ENCODE measurements at regions not wholly inside any gene's neighbourhood (a gene's known extent, or its start where the extent isn't known, plus 50 kb on each side); places are given as distances from the start of the nearest gene placed in this dataset.
A peak's percentile ranks its signal among the peaks of the same experiment; 100 is the strongest.

DNA sequence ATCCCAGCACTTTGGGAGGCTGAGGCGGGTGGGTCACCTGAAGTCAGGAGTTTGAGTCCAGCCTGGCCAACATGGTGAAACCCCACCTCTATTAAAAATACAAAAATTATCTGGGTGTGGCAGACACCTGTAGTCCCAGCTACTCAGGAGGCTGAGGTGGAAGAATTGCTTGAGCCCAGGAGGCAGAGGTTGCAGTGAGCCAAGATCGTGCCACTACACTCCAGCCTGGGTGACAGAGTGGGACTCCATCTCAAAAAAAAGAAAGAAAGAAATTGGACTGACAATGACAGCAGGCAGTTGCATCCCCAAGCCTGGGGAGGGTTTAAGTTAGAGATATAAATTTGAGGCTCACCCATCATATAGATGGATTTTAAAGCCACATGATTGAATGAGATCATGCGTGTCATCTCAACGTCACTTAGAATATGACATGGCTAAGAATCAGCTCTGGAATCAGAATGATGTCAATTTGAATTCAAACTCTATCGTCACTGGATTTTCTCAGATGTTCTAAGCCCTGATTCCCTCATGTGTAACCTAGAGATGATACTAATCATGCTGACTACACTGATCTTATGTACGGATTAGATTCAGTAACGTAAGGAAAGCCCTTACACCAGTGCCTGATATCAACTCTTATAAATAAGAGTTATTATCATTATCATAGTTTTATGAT is 534.0 kb upstream of the JARID2 start:
- no peak for DNase-seq (ENCODE audit: low read depth)
- H3K4me3 ChIP-seq (ENCODE audit: control insufficient read depth, low read depth, low read length) = no peak overlapping the region
- TF ChIP-seq, protein P1, sequence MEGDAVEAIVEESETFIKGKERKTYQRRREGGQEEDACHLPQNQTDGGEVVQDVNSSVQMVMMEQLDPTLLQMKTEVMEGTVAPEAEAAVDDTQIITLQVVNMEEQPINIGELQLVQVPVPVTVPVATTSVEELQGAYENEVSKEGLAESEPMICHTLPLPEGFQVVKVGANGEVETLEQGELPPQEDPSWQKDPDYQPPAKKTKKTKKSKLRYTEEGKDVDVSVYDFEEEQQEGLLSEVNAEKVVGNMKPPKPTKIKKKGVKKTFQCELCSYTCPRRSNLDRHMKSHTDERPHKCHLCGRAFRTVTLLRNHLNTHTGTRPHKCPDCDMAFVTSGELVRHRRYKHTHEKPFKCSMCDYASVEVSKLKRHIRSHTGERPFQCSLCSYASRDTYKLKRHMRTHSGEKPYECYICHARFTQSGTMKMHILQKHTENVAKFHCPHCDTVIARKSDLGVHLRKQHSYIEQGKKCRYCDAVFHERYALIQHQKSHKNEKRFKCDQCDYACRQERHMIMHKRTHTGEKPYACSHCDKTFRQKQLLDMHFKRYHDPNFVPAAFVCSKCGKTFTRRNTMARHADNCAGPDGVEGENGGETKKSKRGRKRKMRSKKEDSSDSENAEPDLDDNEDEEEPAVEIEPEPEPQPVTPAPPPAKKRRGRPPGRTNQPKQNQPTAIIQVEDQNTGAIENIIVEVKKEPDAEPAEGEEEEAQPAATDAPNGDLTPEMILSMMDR (IDR thresholded peaks at IDR 0.05; ENCODE audit: control insufficient read depth, insufficient read depth, low read depth, low read length, missing control alignments) = no peak

DNA sequence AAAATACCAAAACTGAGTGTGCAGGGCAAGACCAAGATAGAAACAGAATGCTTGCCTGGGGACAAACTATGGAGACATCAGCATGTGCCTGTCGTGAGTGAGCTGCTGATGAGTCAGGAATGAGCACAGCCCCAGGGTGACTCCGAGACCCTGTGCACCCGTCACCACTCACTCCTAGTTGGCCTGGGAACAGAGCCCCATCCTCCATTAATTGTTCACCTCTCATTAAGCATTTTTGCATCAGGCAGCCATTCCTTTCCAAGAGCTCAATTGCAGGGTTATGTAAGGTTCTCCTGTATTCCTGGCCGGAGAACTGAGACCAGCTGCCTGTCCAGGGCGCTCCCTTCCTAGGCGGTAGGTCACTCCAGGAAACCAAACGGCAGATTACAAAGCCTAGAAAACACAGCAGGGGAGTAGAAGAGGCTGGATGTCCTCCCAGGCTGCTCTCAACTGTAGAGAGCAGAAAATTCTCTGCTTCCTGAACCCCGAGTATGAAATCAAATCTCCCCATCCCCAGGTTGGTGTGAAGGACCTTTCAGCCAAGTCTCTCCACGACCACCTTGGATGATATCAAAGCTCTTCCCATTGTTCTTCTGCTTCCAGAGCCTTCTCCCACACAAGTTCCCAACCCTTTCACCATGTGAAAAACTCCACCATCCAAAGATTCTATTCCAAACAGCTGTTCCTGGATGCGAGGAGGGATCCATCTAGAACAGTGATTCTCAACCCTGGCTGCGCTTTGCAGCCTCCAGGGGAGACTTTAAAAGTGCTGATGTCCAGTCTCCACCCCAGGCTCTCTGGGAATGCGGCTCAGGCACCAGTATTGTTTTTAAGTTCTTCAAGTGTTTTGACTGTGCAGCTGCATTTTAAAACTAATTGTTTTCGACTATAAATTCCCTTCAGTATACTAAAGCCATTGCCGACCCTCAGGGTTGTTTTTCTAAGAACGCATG is 532.6 kb upstream of the JARID2 start:
- TF ChIP-seq, protein P1 (IDR thresholded peaks at IDR 0.05; ENCODE audit: control insufficient read depth, insufficient read depth, low read depth, low read length, missing control alignments) = no peak
- peak; percentile 84 for DNase-seq (ENCODE audit: low read depth)
- H3K4me3 ChIP-seq (ENCODE audit: control insufficient read depth, low read depth, low read length) = no peak overlapping the region

DNA sequence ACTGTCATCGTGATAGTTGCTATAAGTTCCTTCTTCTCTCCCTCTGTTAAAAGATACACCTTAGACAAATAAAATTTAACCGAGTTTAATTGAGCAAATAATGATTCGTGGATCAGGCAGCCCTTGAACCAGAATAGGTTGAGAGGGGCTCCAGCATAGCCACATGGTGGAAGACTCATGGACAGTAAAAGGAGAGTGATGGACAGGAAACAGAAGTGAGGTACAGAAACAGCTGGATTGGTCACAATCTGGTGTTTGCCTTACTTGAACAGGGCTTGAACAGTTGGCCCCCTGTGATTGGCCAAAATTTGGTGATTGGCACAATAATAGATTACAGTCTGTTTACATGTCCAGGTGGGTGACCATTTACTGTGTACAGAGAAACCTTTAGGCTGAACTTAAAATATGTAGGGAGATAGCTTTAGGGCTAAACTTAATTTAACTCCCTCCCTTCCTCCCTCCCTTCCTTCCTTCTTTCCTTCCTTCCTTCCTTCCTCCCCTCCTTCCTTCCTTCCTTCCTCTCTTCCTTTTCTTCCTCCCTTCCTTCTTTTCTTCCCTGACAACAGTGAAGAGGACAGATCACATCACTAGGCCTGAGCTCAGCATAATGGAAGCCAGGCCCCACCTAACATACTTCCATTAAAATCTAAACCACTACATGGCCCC is 531.8 kb upstream of the JARID2 start:
- no peak overlapping the region for H3K4me3 ChIP-seq (ENCODE audit: control insufficient read depth, low read depth, low read length)
- DNase-seq (ENCODE audit: low read depth) = no peak
- TF ChIP-seq, protein P1 (IDR thresholded peaks at IDR 0.05; ENCODE audit: control insufficient read depth, insufficient read depth, low read depth, low read length, missing control alignments) = no peak

DNA sequence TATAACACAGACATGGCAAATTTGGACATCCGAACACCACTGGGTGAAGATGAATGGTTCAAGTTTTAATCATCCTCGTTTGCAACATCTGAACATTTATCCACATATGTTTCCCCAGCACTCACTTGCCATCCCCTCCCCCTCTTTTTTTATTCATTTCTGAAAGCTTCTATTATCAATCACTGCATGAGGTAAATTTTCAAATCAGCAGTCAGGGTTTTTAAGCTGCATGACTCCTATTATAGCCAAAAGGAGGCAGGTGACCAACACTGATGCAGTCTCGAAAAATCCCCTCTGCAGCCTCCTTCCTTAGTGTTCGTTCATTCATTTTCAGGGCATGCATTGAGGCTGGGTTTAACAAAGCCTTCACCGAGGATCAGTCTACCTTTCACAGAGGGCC is 530.8 kb upstream of the JARID2 start:
- H3K4me3 ChIP-seq (ENCODE audit: control insufficient read depth, low read depth, low read length) = no peak overlapping the region
- no peak for DNase-seq (ENCODE audit: low read depth)
- TF ChIP-seq, protein P1 (IDR thresholded peaks at IDR 0.05; ENCODE audit: control insufficient read depth, insufficient read depth, low read depth, low read length, missing control alignments) = no peak

DNA sequence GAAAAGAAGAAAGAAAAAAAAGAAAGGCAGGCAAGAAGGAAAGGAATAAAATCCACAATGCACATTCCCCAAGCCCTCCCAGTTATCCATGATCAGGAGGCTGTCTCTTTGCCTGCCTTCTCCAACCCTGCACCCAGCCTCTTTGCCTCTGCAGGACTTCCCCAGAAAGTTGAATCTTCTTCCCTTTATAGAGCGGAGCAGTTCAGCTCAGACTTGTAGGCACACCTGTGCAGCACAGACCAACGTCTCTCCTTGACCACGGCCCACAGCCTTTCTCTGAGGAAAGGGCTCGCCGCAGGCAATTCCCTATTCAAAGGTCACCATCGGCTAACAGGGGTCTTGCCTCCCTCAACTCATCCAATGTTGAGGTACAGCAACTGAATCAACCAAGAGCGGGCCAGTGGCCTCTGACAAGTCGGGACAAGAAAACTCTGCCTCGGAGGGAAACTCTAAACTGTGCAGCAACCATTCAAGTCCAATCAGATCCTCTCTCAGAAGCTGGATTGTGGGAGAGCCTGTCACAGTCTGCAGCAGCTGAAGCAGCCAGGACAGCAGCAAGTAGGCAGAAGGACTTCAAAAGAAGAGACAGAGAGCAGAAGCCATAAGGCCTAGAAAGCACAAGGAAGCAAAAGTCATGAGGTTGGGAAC is 529.2 kb upstream of the JARID2 start:
- no peak for DNase-seq (ENCODE audit: low read depth)
- TF ChIP-seq, protein P1 (IDR thresholded peaks at IDR 0.05; ENCODE audit: control insufficient read depth, insufficient read depth, low read depth, low read length, missing control alignments) = no peak
- H3K4me3 ChIP-seq (ENCODE audit: control insufficient read depth, low read depth, low read length) = no peak overlapping the region

DNA sequence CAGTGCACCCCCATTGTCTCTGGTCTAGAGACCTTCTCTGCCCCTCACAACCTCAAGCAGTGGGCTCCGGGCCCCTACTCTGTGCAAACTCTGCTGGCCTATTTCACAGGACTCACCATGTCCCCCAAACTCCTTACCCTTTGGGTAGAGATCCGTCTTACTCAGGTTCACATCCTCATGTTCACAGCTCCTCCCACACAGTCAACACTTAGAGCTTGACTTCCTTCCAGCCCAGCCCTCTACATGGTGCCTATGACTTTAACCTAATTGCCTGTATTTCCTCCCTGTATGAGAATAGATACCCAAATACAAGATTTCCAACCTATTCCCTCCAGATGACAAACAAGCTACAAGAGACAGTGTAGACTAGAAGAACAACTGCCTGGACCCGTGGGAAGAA is 528.6 kb upstream of the JARID2 start:
- TF ChIP-seq, protein P1 (IDR thresholded peaks at IDR 0.05; ENCODE audit: control insufficient read depth, insufficient read depth, low read depth, low read length, missing control alignments) = no peak
- DNase-seq (ENCODE audit: low read depth) = no peak
- no peak overlapping the region for H3K4me3 ChIP-seq (ENCODE audit: control insufficient read depth, low read depth, low read length)
